Neural cell (in vitro differentiated cells): ENCODE measurements at regions not wholly inside any gene's neighbourhood (a gene's known extent, or its start where the extent isn't known, plus 50 kb on each side); places are given as distances from the start of the nearest gene placed in this dataset.

Source experiments
- EP300 ChIP-seq: fragments of 450-650 bp; conservative IDR thresholded peaks from 2 replicates; pipeline ENCODE4 v1.6.1; 2014; ENCODE audit warnings: antibody characterized with exemption, mild to moderate bottlenecking, moderate library complexity; ENCODE audit not compliant: poor library complexity, severe bottlenecking
- EZH2 ChIP-seq: fragments of 200-600, 300-800 bp; shearing (Covaris generic), sonication (generic); IDR thresholded peaks from 2 replicates; pipeline ENCODE4 v1.6.1; 2014; ENCODE audit warnings: antibody characterized with exemption, low read length, borderline replicate concordance, mild to moderate bottlenecking; ENCODE audit not compliant: insufficient read depth, poor library complexity, severe bottlenecking
- RAD21 ChIP-seq: fragments of 450-650 bp; conservative IDR thresholded peaks from 2 replicates; pipeline ENCODE4 v1.6.1; 2014; ENCODE audit warnings: antibody characterized with exemption, mild to moderate bottlenecking, moderate library complexity
- TAF1 ChIP-seq: IDR thresholded peaks from 2 replicates; pipeline ENCODE4 v1.6.1; 2012; ENCODE audit warnings: low read depth
- TF ChIP-seq, protein P1 (sequence below): fragments of 450-650 bp; IDR thresholded peaks from 2 replicates; pipeline ENCODE4 v1.5.1; 2014; ENCODE audit warnings: antibody characterized with exemption, mild to moderate bottlenecking, moderate library complexity; ENCODE audit not compliant: poor library complexity, severe bottlenecking
- TF ChIP-seq, protein P2 (sequence below): IDR thresholded peaks from 2 replicates; pipeline ENCODE4 v1.6.1; 2012; ENCODE audit warnings: borderline replicate concordance

DNA sequence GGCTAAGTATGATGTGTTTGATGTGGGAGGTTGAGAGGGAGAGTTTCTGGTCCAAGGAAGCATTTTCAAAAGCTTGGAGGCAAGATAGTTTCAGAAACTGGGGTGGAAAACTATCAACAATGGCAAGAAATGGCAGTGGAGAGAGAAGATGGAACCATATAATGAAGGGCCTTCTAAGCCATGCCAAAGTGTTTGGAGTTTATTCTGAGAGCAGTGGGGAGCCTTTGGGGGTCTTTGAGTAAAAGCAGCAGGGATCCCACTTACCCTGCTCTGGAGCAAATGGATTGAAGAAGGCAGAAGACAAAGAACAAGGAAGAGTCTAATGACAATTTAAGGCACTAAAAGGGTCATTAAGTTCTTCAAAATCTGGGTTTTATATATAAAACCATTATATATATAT, 538.9 kb downstream of the UTRN start:
- TF ChIP-seq TAF1 = no peak
- TF ChIP-seq, protein P1, sequence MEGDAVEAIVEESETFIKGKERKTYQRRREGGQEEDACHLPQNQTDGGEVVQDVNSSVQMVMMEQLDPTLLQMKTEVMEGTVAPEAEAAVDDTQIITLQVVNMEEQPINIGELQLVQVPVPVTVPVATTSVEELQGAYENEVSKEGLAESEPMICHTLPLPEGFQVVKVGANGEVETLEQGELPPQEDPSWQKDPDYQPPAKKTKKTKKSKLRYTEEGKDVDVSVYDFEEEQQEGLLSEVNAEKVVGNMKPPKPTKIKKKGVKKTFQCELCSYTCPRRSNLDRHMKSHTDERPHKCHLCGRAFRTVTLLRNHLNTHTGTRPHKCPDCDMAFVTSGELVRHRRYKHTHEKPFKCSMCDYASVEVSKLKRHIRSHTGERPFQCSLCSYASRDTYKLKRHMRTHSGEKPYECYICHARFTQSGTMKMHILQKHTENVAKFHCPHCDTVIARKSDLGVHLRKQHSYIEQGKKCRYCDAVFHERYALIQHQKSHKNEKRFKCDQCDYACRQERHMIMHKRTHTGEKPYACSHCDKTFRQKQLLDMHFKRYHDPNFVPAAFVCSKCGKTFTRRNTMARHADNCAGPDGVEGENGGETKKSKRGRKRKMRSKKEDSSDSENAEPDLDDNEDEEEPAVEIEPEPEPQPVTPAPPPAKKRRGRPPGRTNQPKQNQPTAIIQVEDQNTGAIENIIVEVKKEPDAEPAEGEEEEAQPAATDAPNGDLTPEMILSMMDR = no peak
- no peak for TF ChIP-seq EZH2
- TF ChIP-seq, protein P2, sequence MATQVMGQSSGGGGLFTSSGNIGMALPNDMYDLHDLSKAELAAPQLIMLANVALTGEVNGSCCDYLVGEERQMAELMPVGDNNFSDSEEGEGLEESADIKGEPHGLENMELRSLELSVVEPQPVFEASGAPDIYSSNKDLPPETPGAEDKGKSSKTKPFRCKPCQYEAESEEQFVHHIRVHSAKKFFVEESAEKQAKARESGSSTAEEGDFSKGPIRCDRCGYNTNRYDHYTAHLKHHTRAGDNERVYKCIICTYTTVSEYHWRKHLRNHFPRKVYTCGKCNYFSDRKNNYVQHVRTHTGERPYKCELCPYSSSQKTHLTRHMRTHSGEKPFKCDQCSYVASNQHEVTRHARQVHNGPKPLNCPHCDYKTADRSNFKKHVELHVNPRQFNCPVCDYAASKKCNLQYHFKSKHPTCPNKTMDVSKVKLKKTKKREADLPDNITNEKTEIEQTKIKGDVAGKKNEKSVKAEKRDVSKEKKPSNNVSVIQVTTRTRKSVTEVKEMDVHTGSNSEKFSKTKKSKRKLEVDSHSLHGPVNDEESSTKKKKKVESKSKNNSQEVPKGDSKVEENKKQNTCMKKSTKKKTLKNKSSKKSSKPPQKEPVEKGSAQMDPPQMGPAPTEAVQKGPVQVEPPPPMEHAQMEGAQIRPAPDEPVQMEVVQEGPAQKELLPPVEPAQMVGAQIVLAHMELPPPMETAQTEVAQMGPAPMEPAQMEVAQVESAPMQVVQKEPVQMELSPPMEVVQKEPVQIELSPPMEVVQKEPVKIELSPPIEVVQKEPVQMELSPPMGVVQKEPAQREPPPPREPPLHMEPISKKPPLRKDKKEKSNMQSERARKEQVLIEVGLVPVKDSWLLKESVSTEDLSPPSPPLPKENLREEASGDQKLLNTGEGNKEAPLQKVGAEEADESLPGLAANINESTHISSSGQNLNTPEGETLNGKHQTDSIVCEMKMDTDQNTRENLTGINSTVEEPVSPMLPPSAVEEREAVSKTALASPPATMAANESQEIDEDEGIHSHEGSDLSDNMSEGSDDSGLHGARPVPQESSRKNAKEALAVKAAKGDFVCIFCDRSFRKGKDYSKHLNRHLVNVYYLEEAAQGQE = no peak
- TF ChIP-seq EP300 = no peak
- no peak for TF ChIP-seq RAD21
